Loucy (cell line): ENCODE measurements at regions not wholly inside any gene's neighbourhood (a gene's known extent, or its start where the extent isn't known, plus 50 kb on each side); places are given as distances from the start of the nearest gene placed in this dataset.

Experiments
- H2AFZ ChIP-seq: fragments of 200-600 bp; sonication (generic); 2 replicates; pipeline ENCODE4 v1.6.0; 2016; ENCODE audit warnings: antibody characterized with exemption, mild to moderate bottlenecking, low read length, moderate library complexity
- H3F3A ChIP-seq: fragments of 200-600 bp; 2 replicates; pipeline ENCODE4 v1.6.0; 2016; ENCODE audit warnings: antibody characterized with exemption, low read depth, mild to moderate bottlenecking
- H3K27me3 ChIP-seq: fragments of 200-600 bp; sonication (generic); 2 replicates; pipeline ENCODE4 v1.6.1; 2014; ENCODE audit warnings: low read length, mild to moderate bottlenecking; ENCODE audit not compliant: insufficient read depth, poor library complexity, severe bottlenecking
- H3K36me3 ChIP-seq: fragments of 200-600 bp; sonication (generic); 2 replicates; pipeline ENCODE4 v1.6.1; 2016; ENCODE audit warnings: low read length; ENCODE audit not compliant: insufficient read depth
- H3K4me1 ChIP-seq: fragments of 200-600 bp; sonication (generic); 2 replicates; pipeline ENCODE4 v1.5.1; 2014; ENCODE audit warnings: low read length, mild to moderate bottlenecking; ENCODE audit not compliant: insufficient read depth, poor library complexity, severe bottlenecking
- H3K4me2 ChIP-seq: fragments of 200-600 bp; sonication (generic); 2 replicates; pipeline ENCODE4 v1.6.0; 2014; ENCODE audit warnings: antibody characterized with exemption, low read length, low read depth, mild to moderate bottlenecking; ENCODE audit not compliant: poor library complexity, severe bottlenecking
- H3K4me3 ChIP-seq: fragments of 200-600 bp; sonication (generic); 2 replicates; pipeline ENCODE4 v1.5.1; 2014; ENCODE audit warnings: low read length, mild to moderate bottlenecking, mixed read lengths; ENCODE audit not compliant: poor library complexity, severe bottlenecking
- H3K79me2 ChIP-seq: fragments of 200-600 bp; sonication (generic); 2 replicates; pipeline ENCODE4 v1.6.1; 2014; ENCODE audit warnings: low read length; ENCODE audit not compliant: insufficient read depth
- H3K9ac ChIP-seq: fragments of 200-600 bp; sonication (generic); 2 replicates; pipeline ENCODE4 v1.6.0; 2014; ENCODE audit warnings: mild to moderate bottlenecking, low read depth, low read length, moderate library complexity; ENCODE audit not compliant: poor library complexity, severe bottlenecking
- H3K9me2 ChIP-seq: fragments of 200-600 bp; sonication (generic); replicated peaks from 2 replicates; pipeline ENCODE4 v1.6.1; 2016; ENCODE audit warnings: low read depth, low read length, mixed read lengths
- H3K9me3 ChIP-seq: fragments of 200-600 bp; sonication (generic); 2 replicates; pipeline ENCODE4 v1.6.1; 2014; ENCODE audit warnings: mild to moderate bottlenecking, antibody characterized with exemption, low read length, low read depth; ENCODE audit not compliant: insufficient read depth
- H4K20me1 ChIP-seq: fragments of 200-600 bp; sonication (generic); 2 replicates; pipeline ENCODE4 v1.6.0; 2014; ENCODE audit warnings: antibody characterized with exemption, low read length, mild to moderate bottlenecking; ENCODE audit not compliant: insufficient read depth, poor library complexity, severe bottlenecking
- CTCF ChIP-seq: fragments of 200-600 bp; sonication (generic); conservative IDR thresholded peaks from 2 replicates; pipeline ENCODE4 v1.5.1; 2014; ENCODE audit warnings: mild to moderate bottlenecking, antibody characterized with exemption, low read length
- EZH2phosphoT487 ChIP-seq: fragments of 200-600 bp; IDR thresholded peaks from 2 replicates; pipeline ENCODE4 v1.6.1; 2018; ENCODE audit warnings: antibody characterized with exemption, mild to moderate bottlenecking, moderate library complexity, borderline replicate concordance

GRCh38 chr5:98415663-98416062 is 357.8 kb upstream of the RGMB start:
- Histone ChIP-seq H3K27me3 (no peaks in the 10 kb centered on the region), H3K9ac (no peak overlapping the region), H3K36me3 (no peaks in the 10 kb centered on the region), H3K4me2 (no peak overlapping the region), H3K4me1 (no peaks in the 10 kb centered on the region), H4K20me1 (no peaks in the 10 kb centered on the region), H3K79me2 (no peaks in the 10 kb centered on the region), H3K4me3 (no peak overlapping the region), H3K9me3 (no peaks in the 10 kb centered on the region), H3K9me2 (no peaks in the 10 kb centered on the region), H3F3A (no peaks in the 10 kb centered on the region), H2AFZ (no peak overlapping the region)
- no peak for TF ChIP-seq EZH2phosphoT487
- no peak for TF ChIP-seq CTCF

- no peak overlapping the region for H2AFZ ChIP-seq
- H3K9ac ChIP-seq: no peak overlapping the region
- no peaks in the 10 kb centered on the region for H3K79me2 ChIP-seq
- H3K27me3 ChIP-seq: no peaks in the 10 kb centered on the region
- H3K36me3 ChIP-seq: no peaks in the 10 kb centered on the region
- H4K20me1 ChIP-seq: no peaks in the 10 kb centered on the region
- H3K4me1 ChIP-seq: no peaks in the 10 kb centered on the region
- H3K9me2 ChIP-seq: no peaks in the 10 kb centered on the region
- TF ChIP-seq EZH2phosphoT487: no peak
- no peak for TF ChIP-seq CTCF
- no peaks in the 10 kb centered on the region for H3F3A ChIP-seq
- no peaks in the 10 kb centered on the region for H3K9me3 ChIP-seq
- H3K4me2 ChIP-seq: no peak overlapping the region
- no peak overlapping the region for H3K4me3 ChIP-seq
Observed at GRCh38 chr5:98416541-98416940, 356.9 kb upstream of the RGMB start.

- H2AFZ ChIP-seq: no peak overlapping the region
- H3K9me2 ChIP-seq: no peaks in the 10 kb centered on the region
- H3K9ac ChIP-seq: no peak overlapping the region
- no peak overlapping the region for H3K4me3 ChIP-seq
- H3F3A ChIP-seq: no peaks in the 10 kb centered on the region
- H4K20me1 ChIP-seq: no peaks in the 10 kb centered on the region
- H3K27me3 ChIP-seq: no peaks in the 10 kb centered on the region
- H3K4me1 ChIP-seq: no peaks in the 10 kb centered on the region
- H3K79me2 ChIP-seq: no peaks in the 10 kb centered on the region
- H3K4me2 ChIP-seq: no peak overlapping the region
- no peaks in the 10 kb centered on the region for H3K9me3 ChIP-seq
- H3K36me3 ChIP-seq: no peaks in the 10 kb centered on the region
- TF ChIP-seq CTCF (no peak), EZH2phosphoT487 (no peak)
Observed at GRCh38 chr5:98419825-98420224, 353.6 kb upstream of the RGMB start.
